ENCODE measurements at regions not wholly inside any gene's neighbourhood (a gene's known extent, or its start where the extent isn't known, plus 50 kb on each side); places are given as distances from the start of the nearest gene placed in this dataset.

DNA sequence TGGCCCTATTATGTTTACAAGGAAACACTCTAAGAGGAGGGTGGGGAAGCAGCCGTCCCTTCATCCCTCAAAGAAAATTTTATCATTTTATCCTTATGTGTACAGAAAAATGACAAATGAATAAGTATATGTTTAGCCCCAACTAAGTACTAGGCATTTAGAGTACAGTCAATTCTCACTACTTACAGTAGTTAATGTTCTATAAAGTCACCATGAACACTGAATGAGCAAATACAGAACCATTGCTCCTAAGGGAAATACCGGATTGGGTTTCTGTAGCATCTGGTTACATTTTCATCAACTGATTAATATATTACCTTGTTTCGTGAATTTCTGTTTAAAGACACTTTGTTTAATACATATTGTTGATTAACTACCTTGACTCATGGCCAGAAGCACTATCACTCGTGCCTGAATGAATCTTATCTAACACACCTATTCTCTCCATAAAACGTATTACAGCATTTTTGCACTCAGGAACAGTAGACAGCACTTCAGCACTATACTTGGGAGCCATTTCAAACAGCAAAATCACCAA lies 109.3 kb downstream of the ASB9 start:
- TF ChIP-seq, protein P1, sequence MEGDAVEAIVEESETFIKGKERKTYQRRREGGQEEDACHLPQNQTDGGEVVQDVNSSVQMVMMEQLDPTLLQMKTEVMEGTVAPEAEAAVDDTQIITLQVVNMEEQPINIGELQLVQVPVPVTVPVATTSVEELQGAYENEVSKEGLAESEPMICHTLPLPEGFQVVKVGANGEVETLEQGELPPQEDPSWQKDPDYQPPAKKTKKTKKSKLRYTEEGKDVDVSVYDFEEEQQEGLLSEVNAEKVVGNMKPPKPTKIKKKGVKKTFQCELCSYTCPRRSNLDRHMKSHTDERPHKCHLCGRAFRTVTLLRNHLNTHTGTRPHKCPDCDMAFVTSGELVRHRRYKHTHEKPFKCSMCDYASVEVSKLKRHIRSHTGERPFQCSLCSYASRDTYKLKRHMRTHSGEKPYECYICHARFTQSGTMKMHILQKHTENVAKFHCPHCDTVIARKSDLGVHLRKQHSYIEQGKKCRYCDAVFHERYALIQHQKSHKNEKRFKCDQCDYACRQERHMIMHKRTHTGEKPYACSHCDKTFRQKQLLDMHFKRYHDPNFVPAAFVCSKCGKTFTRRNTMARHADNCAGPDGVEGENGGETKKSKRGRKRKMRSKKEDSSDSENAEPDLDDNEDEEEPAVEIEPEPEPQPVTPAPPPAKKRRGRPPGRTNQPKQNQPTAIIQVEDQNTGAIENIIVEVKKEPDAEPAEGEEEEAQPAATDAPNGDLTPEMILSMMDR (IDR thresholded peaks at IDR 0.05): no peak
- no peak for TF ChIP-seq POLR2A (IDR thresholded peaks at IDR 0.05)
- no peak for TF ChIP-seq EP300 (IDR thresholded peaks at IDR 0.05)

Data from stomach (tissue), 4 donors.